ENCODE measurements at regions not wholly inside any gene's neighbourhood (a gene's known extent, or its start where the extent isn't known, plus 50 kb on each side); places are given as distances from the start of the nearest gene placed in this dataset.

DNA sequence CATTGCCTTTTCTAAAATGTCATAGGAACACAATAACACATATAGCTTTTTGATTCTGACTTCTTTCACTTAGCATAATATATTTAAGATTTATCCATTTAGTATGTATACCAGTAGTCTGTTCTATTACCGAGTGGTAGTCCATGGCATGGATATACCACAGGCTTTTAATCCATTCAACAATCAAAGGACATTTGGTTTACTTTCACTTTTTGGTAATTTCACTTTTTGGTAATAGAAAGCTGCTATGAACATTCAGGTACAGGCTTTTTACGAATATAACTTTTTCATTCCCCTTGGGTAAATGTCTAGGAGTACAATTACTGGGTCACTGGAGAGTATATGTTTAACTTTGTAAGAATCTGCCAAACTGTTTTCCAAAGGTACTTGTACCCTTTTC is 100.7 kb upstream of the PRICKLE1 start:
- DNase-seq (ENCODE audit: low spot score in 2 of 2) = no peak
- TF ChIP-seq, protein P1, sequence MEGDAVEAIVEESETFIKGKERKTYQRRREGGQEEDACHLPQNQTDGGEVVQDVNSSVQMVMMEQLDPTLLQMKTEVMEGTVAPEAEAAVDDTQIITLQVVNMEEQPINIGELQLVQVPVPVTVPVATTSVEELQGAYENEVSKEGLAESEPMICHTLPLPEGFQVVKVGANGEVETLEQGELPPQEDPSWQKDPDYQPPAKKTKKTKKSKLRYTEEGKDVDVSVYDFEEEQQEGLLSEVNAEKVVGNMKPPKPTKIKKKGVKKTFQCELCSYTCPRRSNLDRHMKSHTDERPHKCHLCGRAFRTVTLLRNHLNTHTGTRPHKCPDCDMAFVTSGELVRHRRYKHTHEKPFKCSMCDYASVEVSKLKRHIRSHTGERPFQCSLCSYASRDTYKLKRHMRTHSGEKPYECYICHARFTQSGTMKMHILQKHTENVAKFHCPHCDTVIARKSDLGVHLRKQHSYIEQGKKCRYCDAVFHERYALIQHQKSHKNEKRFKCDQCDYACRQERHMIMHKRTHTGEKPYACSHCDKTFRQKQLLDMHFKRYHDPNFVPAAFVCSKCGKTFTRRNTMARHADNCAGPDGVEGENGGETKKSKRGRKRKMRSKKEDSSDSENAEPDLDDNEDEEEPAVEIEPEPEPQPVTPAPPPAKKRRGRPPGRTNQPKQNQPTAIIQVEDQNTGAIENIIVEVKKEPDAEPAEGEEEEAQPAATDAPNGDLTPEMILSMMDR (IDR thresholded peaks at IDR 0.05) = no peak
- no peak for TF ChIP-seq POLR2A (IDR thresholded peaks at IDR 0.05)
- intact Hi-C loops (cut with DNase I; ENCODE audit: low total_unique reads) = no loop called here
- no peak overlapping the region for H3K4me3 ChIP-seq (ENCODE audit: low read depth, poor library complexity, severe bottlenecking)
- 88 to 94% methylated on average over 2 of the region's 2 CpGs for WGBS, 2 donors

DNA sequence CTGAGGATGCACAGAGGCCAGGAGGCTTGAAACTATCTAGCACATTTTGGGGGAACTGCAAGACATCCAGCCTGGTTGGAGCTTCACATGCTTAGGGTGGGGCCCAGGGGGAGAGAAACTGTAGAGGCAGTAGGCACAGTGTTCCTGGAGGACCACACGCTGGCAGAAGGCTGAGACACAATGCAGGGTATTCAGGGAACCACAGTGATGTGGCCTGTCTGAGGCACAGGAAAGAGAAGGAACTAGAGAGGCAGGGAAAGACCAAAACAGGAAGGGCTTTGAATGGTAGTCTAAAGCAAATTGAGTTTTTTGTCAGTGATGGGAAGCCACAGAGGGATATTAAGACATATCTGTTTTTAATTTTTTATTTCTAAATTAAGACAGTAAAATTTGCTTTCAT is 100.2 kb upstream of the PRICKLE1 start:
- DNase-seq (ENCODE audit: low spot score in 2 of 2) = no peak
- no peak for TF ChIP-seq POLR2A (IDR thresholded peaks at IDR 0.05)
- TF ChIP-seq, protein P1 (IDR thresholded peaks at IDR 0.05) = no peak
- 76 to 88% methylated on average over 1 of the region's 1 CpG for WGBS, 2 donors
- H3K4me3 ChIP-seq (ENCODE audit: low read depth, poor library complexity, severe bottlenecking) = no peak overlapping the region
- intact Hi-C loops (cut with DNase I; ENCODE audit: low total_unique reads) = no loop called here

DNA sequence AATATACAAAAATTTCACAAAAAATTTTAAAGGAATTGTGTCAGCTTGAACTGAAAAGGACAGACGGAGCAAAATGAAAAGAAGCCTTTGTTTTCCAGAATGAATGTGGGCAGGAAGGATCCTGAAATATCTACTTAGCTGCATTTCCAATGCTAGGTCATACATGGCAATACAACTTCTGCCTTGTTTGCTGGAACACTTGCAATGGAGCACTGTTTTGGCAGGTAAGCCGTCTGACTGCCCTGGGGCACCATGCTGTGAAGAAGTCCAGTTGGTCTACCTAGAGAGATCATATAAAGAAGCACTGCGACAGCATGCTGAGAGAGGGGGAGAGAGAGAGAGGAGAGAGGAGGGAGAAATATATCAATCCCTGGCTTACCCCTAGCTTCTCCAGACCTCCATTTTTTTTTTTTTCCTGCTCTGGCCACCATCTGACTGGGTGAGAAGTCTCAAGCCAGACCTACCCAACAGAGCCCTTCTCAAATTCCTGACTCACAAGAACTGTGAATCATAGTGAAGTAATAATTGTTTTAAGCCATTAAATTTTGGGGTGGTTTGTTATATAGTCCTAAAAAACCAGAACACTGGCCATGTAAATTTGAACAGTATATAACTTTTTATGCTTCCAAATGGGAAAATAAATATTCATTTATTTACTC is 97.1 kb upstream of the PRICKLE1 start:
- WGBS, 2 donors = 62 to 79% methylated on average over 3 of the region's 3 CpGs
- TF ChIP-seq POLR2A (IDR thresholded peaks at IDR 0.05) = no peak
- TF ChIP-seq, protein P1 (IDR thresholded peaks at IDR 0.05) = no peak
- DNase-seq (ENCODE audit: low spot score in 2 of 2) = no peak

DNA sequence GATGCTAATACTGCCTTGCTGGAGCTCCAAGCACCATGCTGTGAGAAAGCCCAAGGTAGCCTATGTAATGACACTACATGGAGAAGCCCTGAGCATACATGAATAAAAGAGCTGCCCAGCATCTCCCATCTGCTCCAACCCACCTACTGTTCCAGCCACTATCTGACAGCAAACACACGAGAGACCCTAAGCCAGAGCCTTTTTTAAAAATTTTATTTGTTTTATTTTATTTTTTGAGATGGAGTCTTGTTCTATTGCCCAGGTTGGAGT is 95.2 kb upstream of the PRICKLE1 start:
- no peak overlapping the region for H3K4me3 ChIP-seq (ENCODE audit: low read depth, poor library complexity, severe bottlenecking)
- DNase-seq (ENCODE audit: low spot score in 2 of 2) = no peak
- intact Hi-C loops (cut with DNase I; ENCODE audit: low total_unique reads) = no loop called here
- WGBS, 2 donors = 96 to 100% methylated on average over 1 of the region's 1 CpG
- TF ChIP-seq, protein P1 (IDR thresholded peaks at IDR 0.05) = no peak
- no peak for TF ChIP-seq POLR2A (IDR thresholded peaks at IDR 0.05)

More for the DNA sequence above, 97.1 kb upstream of the PRICKLE1 start:
- H3K4me3 ChIP-seq (ENCODE audit: low read depth, poor library complexity, severe bottlenecking) = no peak overlapping the region
- intact Hi-C loops (cut with DNase I; ENCODE audit: low total_unique reads) = no loop called here

DNA sequence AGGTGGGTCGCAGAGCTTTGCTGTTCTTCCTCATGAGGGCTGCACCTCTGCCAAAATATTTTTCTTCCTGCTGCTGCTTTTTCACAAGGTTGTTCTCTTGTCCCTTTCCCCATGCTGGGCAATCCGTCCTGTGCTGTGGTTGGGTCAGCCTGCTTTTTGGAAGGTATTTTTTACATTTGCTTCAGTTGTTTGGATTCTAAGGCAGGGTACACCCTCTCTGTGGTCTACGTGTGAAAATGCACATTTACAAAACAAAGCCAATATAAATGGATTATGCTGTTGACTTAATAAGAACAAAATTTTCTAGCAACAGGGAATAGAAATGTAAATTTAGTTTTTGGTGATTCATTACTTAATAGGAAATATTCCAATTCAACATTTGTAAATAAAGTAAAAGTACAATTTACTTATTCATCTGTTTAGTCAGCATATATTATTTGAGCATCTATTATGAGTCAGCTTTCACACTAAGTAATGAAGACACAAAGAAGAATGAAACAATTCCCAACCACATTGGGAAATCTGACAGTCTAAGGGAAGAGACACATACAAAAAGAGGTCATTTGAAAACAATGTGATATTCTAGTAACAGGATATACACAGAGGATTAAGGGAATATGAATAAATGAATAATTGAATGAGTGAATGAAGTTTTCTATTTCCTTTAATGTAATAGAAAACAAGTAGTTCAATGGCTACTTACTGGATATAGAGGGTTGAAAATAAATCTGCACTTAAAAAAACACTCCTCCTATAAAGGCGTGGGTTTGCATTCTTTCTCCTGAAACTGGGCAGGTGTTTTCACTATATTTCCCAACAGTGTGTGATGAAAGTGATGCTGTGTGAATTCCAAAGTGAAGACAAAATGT is 94.6 kb upstream of the PRICKLE1 start:
- TF ChIP-seq, protein P1 (IDR thresholded peaks at IDR 0.05) = no peak
- no peak for TF ChIP-seq POLR2A (IDR thresholded peaks at IDR 0.05)
- WGBS, 2 donors = 63 to 67% methylated on average over 4 of the region's 4 CpGs
- no peak overlapping the region for H3K4me3 ChIP-seq (ENCODE audit: low read depth, poor library complexity, severe bottlenecking)
- DNase-seq (ENCODE audit: low spot score in 2 of 2) = no peak
- intact Hi-C loops (cut with DNase I; ENCODE audit: low total_unique reads) = no loop called here
